CD14-positive monocyte (primary cell): ENCODE measurements at regions not wholly inside any gene's neighbourhood (a gene's known extent, or its start where the extent isn't known, plus 50 kb on each side); places are given as distances from the start of the nearest gene placed in this dataset.

Source experiments
- DNase-seq, 3 donors: peaks; one replicate each; pipeline ENCODE4 v3.0.0-alpha.2; 2011 to 2022
- H2AFZ ChIP-seq: 2 replicates; pipeline ENCODE4 v1.6.0; 2012; ENCODE audit warnings: mild to moderate bottlenecking, low read depth, low read length, inconsistent platforms; ENCODE audit not compliant: insufficient read depth, poor library complexity, severe bottlenecking
- H3K27ac ChIP-seq, 2 donors: 1 replicate in 1 of 2; 2 replicates in 1 of 2; pipeline ENCODE4 v1.5.1; 2012 to 2013; ENCODE audit warnings: low read length in 2 of 2, control low read depth in 1 of 2, inconsistent platforms in 1 of 2, low read depth in 1 of 2, mild to moderate bottlenecking in 1 of 2
- H3K27me3 ChIP-seq, 2 donors: one replicate each; pipeline versions ENCODE4 v1.6.0 to v1.6.1; 2011 to 2013; ENCODE audit warnings: low read length in 2 of 2; ENCODE audit not compliant: control insufficient read depth in 2 of 2, insufficient read depth in 2 of 2
- H3K36me3 ChIP-seq, 2 donors: replicated peaks in 1 of 2; 1 replicate in 1 of 2; 2 replicates in 1 of 2; pipeline versions ENCODE4 v1.5.1 to v1.6.1; 2012 to 2013; ENCODE audit warnings: low read length in 2 of 2, control low read depth in 1 of 2, inconsistent platforms in 1 of 2, mild to moderate bottlenecking in 1 of 2; ENCODE audit not compliant: insufficient read depth in 2 of 2, control insufficient read depth in 1 of 2
- H3K4me1 ChIP-seq, 2 donors: 1 replicate in 1 of 2; 2 replicates in 1 of 2; pipeline versions ENCODE4 v1.5.1 to v1.6.1; 2012 to 2013; ENCODE audit warnings: low read length in 2 of 2, control low read depth in 1 of 2, inconsistent platforms in 1 of 2, mild to moderate bottlenecking in 1 of 2, moderate library complexity in 1 of 2; ENCODE audit not compliant: insufficient read depth in 2 of 2, control insufficient read depth in 1 of 2
- H3K4me2 ChIP-seq: replicated peaks from 2 replicates; pipeline ENCODE3; 2012; ENCODE audit warnings: low read length, moderate library complexity, mild to moderate bottlenecking; ENCODE audit not compliant: poor library complexity, severe bottlenecking; ENCODE audit errors: extremely low read depth
- H3K4me3 ChIP-seq, 3 experiments: fragments of 200-600 bp in 1 of 3; sonication (generic) in 1 of 3; replicated peaks in 1 of 3; 1 replicate in 2 of 3; 2 replicates in 1 of 3; pipeline ENCODE4 v1.5.1; 2011 to 2013; ENCODE audit warnings: low read length in 3 of 3, mild to moderate bottlenecking in 3 of 3, control low read depth in 2 of 3, low read depth in 2 of 3, inconsistent platforms in 1 of 3, moderate library complexity in 1 of 3
- H3K79me2 ChIP-seq: 2 replicates; pipeline ENCODE4 v1.6.0; 2012; ENCODE audit warnings: mild to moderate bottlenecking, control low read depth, inconsistent platforms, low read length, moderate library complexity; ENCODE audit not compliant: insufficient read depth
- H3K9ac ChIP-seq: 2 replicates; pipeline ENCODE4 v1.6.0; 2017; ENCODE audit warnings: low read length, mild to moderate bottlenecking; ENCODE audit not compliant: insufficient read depth, poor library complexity, severe bottlenecking
- H3K9me3 ChIP-seq, 2 donors: replicated peaks in 1 of 2; 1 replicate in 1 of 2; 2 replicates in 1 of 2; pipeline versions ENCODE4 v1.5.1 to v1.6.1; 2012 to 2013; ENCODE audit warnings: low read length in 2 of 2, control low read depth in 1 of 2; ENCODE audit not compliant: control insufficient read depth in 1 of 2, insufficient read depth in 1 of 2
- H4K20me1 ChIP-seq: 2 replicates; pipeline ENCODE4 v1.6.0; 2012; ENCODE audit warnings: mild to moderate bottlenecking, low read length, control low read depth, moderate library complexity; ENCODE audit not compliant: insufficient read depth
- H3K27ac Mint-ChIP-seq, 7 donors: one replicate each; pipeline ENCODE4 v1.8.0; 2020; ENCODE audit warnings: mild to moderate bottlenecking in 7 of 7, mixed read lengths in 7 of 7, moderate library complexity in 6 of 7, inconsistent platforms in 2 of 7
- H3K27me3 Mint-ChIP-seq, 3 donors: one replicate each; pipeline ENCODE4 v1.8.0; 2021 to 2022; ENCODE audit warnings: low read depth in 3 of 3, mild to moderate bottlenecking in 3 of 3, mixed read lengths in 3 of 3, moderate library complexity in 3 of 3, inconsistent platforms in 1 of 3
- H3K36me3 Mint-ChIP-seq, 2 donors: one replicate each; pipeline ENCODE4 v1.8.0; 2020; ENCODE audit warnings: mixed read lengths in 2 of 2, inconsistent platforms in 1 of 2, mild to moderate bottlenecking in 1 of 2
- H3K4me1 Mint-ChIP-seq: one replicate; pipeline ENCODE4 v1.8.0; 2020; ENCODE audit warnings: mild to moderate bottlenecking, mixed read lengths
- H3K4me3 Mint-ChIP-seq, 2 donors: one replicate each; pipeline ENCODE4 v1.8.0; 2020; ENCODE audit warnings: mild to moderate bottlenecking in 2 of 2, mixed read lengths in 2 of 2, moderate library complexity in 1 of 2
- H3K9me3 Mint-ChIP-seq, 7 donors: one replicate each; pipeline ENCODE4 v1.8.0; 2020 to 2022; ENCODE audit warnings: mixed read lengths in 7 of 7, mild to moderate bottlenecking in 6 of 7, moderate library complexity in 6 of 7, inconsistent platforms in 2 of 7
- CTCF ChIP-seq: fragments of 200-600 bp; IDR thresholded peaks from one replicate; pipeline ENCODE4 v1.8.0; 2022; ENCODE audit warnings: antibody characterized with exemption, mild to moderate bottlenecking
- WGBS: methylation state at CpG from one replicate; pipeline ENCODE4 v1.1.5; 2013; ENCODE audit warnings: missing lambda C conversion rate; ENCODE audit not compliant: insufficient coverage; 5-methylcytosine and 5-hydroxymethylcytosine counted together
- intact Hi-C, 2 donors: fragments of 100-400 bp; cut with micrococcal nuclease; formaldehyde crosslinking; loops; one replicate each; pipeline versions ENCODE4 v1.15.0 to v1.15.1; 2023

- no peak overlapping the region for H3K27ac ChIP-seq
Observed at GRCh38 chr11:95500466-95500865, 269.5 kb upstream of the SESN3 start.

GRCh38 chr11:95499516-95500135 lies 268.6 kb upstream of the SESN3 start:
- no peak for DNase-seq
- Histone ChIP-seq H3K4me1 (no peaks in the 10 kb centered on the region), H3K9ac (no peak overlapping the region), H3K4me3 (no peak overlapping the region), H2AFZ (no peak overlapping the region), H3K79me2 (no peaks in the 10 kb centered on the region), H4K20me1 (no peaks in the 10 kb centered on the region), H3K27ac (no peak overlapping the region), H3K9me3 (no peaks in the 10 kb centered on the region), H3K4me2 (no peak overlapping the region), H3K36me3 (no peaks in the 10 kb centered on the region), H3K27me3 (no peaks in the 10 kb centered on the region)
- H3K4me1 Mint-ChIP-seq = no peaks in the 10 kb centered on the region
- no peak overlapping the region for H3K4me3 Mint-ChIP-seq
- TF ChIP-seq CTCF = no peak
- H3K36me3 Mint-ChIP-seq = no peaks in the 10 kb centered on the region
- intact Hi-C loops = no loop called here
- peaks cover 4 to 14% (median 8%) of the 10 kb centered on the region in 3 donors for H3K27me3 Mint-ChIP-seq
- peaks cover 0 to 9% (median 0%) of the 10 kb centered on the region in 7 donors for H3K9me3 Mint-ChIP-seq
- H3K27ac Mint-ChIP-seq = no peak overlapping the region

More at GRCh38 chr11:95500466-95500865, 269.5 kb upstream of the SESN3 start:
- no peaks in the 10 kb centered on the region for H4K20me1 ChIP-seq
- H3K9me3 ChIP-seq = no peaks in the 10 kb centered on the region
- DNase-seq = no peak
- no CpG with 5 or more reads among the region's 1 CpG for WGBS
- Mint-ChIP-seq H3K36me3 (no peaks in the 10 kb centered on the region), H3K27ac (no peak overlapping the region), H3K4me1 (no peaks in the 10 kb centered on the region), H3K27me3 (peaks cover 6 to 14% (median 8%) of the 10 kb centered on the region in 3 donors), H3K4me3 (no peak overlapping the region), H3K9me3 (peaks cover 0 to 4% (median 0%) of the 10 kb centered on the region in 7 donors)
- no peak overlapping the region for H3K4me2 ChIP-seq
- H2AFZ ChIP-seq = no peak overlapping the region
- TF ChIP-seq CTCF = no peak
- no peaks in the 10 kb centered on the region for H3K4me1 ChIP-seq
- H3K36me3 ChIP-seq = no peaks in the 10 kb centered on the region
- no peak overlapping the region for H3K9ac ChIP-seq
- intact Hi-C loops = no loop called here
- H3K27me3 ChIP-seq = peaks cover 0 to 3% of the 10 kb centered on the region in 2 donors
- H3K79me2 ChIP-seq = no peaks in the 10 kb centered on the region
- H3K4me3 ChIP-seq = no peak overlapping the region
